ENCODE measurements at regions not wholly inside any gene's neighbourhood (a gene's known extent, or its start where the extent isn't known, plus 50 kb on each side); places are given as distances from the start of the nearest gene placed in this dataset.

DNA sequence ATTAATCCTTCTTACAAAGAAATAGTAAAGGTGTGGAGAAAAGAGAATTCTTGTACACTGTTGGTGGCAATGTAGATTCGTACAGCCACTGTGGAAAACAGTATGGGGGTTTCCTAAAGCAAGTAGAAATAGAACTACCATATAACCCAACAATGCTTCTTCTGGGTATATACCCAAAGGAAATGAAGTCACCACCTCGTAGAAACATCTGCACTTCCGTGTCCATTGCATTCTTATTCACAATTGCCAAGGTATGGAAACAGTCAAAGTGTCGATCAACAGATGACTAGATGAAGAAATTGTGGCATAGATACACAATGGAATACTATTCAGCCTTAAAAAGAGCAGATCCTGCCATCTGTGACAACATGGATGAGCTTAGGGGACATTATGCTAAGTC lies 93.4 kb upstream of the TGIF1 start:
- Mint-ChIP-seq H3K27me3 (ENCODE audit: insufficient read depth) (no peaks in the 10 kb centered on the region), H3K27ac (no peak overlapping the region), H3K4me3 (no peak overlapping the region), H3K36me3 (ENCODE audit: low read depth) (no peaks in the 10 kb centered on the region), H3K4me1 (peaks cover 8% of the 10 kb centered on the region), H3K9me3 (no peaks in the 10 kb centered on the region)
- no peak overlapping the region for H3K4me3 ChIP-seq (ENCODE audit: low read length)
- DNase-seq: no peak
- no peak overlapping the region for H3K9ac ChIP-seq (ENCODE audit: extremely low read depth, low read length, poor library complexity, severe bottlenecking)
- no peaks in the 10 kb centered on the region for H3K36me3 ChIP-seq (ENCODE audit: control insufficient read depth, insufficient read depth, low read length)
- H3K9me3 ChIP-seq (ENCODE audit: control insufficient read depth, low read length): no peaks in the 10 kb centered on the region
- WGBS, 2 experiments (ENCODE audit: insufficient coverage in 1 of 2, insufficient read length in 1 of 2): 88 to 97% methylated on average over 1 to 4 of the region's 4 CpGs
- no peaks in the 10 kb centered on the region for H3K27me3 ChIP-seq (ENCODE audit: control insufficient read depth, insufficient read depth, low read length, poor library complexity, severe bottlenecking)
- TF ChIP-seq, protein P1, sequence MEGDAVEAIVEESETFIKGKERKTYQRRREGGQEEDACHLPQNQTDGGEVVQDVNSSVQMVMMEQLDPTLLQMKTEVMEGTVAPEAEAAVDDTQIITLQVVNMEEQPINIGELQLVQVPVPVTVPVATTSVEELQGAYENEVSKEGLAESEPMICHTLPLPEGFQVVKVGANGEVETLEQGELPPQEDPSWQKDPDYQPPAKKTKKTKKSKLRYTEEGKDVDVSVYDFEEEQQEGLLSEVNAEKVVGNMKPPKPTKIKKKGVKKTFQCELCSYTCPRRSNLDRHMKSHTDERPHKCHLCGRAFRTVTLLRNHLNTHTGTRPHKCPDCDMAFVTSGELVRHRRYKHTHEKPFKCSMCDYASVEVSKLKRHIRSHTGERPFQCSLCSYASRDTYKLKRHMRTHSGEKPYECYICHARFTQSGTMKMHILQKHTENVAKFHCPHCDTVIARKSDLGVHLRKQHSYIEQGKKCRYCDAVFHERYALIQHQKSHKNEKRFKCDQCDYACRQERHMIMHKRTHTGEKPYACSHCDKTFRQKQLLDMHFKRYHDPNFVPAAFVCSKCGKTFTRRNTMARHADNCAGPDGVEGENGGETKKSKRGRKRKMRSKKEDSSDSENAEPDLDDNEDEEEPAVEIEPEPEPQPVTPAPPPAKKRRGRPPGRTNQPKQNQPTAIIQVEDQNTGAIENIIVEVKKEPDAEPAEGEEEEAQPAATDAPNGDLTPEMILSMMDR (conservative IDR thresholded peaks at IDR 0.05): no peak
- H3K27ac ChIP-seq (ENCODE audit: low read depth, low read length): no peak overlapping the region
- no peaks in the 10 kb centered on the region for H3K4me1 ChIP-seq (ENCODE audit: control insufficient read depth, insufficient read depth, low read length)

DNA sequence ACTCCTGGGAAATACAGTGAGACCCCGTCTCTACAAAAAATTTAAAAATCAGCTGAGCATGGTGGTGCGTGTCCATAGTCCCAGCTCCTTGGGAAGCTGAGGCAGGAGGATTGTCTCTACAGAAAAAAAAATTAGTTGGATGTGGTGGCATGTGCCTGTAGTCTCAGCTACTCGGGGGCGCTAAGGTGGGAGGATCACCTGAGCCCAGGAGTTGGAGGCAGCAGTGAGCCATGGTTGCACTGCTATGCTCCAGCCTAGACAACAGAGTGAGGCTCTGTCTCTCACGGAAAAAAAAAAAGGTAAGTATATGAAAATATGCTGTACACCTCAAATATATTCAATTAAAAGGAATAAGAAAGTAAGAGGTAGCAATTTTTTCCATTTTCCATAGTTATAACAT lies 92.5 kb upstream of the TGIF1 start:
- H3K4me1 ChIP-seq (ENCODE audit: control insufficient read depth, insufficient read depth, low read length): no peaks in the 10 kb centered on the region
- H3K27me3 ChIP-seq (ENCODE audit: control insufficient read depth, insufficient read depth, low read length, poor library complexity, severe bottlenecking): no peaks in the 10 kb centered on the region
- H3K27ac Mint-ChIP-seq: no peak overlapping the region

DNA sequence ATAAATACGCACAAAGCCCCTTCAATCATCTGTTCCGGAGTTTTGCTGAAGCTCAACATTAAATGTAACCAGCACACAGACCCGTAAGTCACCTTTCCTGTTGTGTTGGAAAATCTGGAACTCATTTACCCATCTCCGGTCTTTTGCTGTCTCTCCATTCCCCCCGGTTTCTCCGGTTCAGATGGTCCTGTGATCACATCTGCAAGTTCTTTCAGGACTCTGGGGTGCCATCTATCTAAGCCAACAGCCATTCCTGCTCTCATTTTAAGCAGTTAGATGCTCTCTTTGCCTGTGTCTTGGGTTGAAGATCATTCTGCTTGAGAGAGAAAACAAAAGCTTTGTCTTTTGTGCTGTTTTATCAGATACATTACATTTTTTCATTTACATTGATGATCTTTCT lies 91.7 kb upstream of the TGIF1 start:
- Histone ChIP-seq H3K4me3 (ENCODE audit: low read length) (no peak overlapping the region), H3K4me1 (ENCODE audit: control insufficient read depth, insufficient read depth, low read length) (no peaks in the 10 kb centered on the region), H3K27me3 (ENCODE audit: control insufficient read depth, insufficient read depth, low read length, poor library complexity, severe bottlenecking) (no peaks in the 10 kb centered on the region), H3K36me3 (ENCODE audit: control insufficient read depth, insufficient read depth, low read length) (no peaks in the 10 kb centered on the region), H3K9ac (ENCODE audit: extremely low read depth, low read length, poor library complexity, severe bottlenecking) (no peak overlapping the region), H3K27ac (ENCODE audit: low read depth, low read length) (no peak overlapping the region), H3K9me3 (ENCODE audit: control insufficient read depth, low read length) (no peaks in the 10 kb centered on the region)
- Mint-ChIP-seq H3K4me1 (peaks cover 8% of the 10 kb centered on the region), H3K4me3 (no peak overlapping the region), H3K9me3 (no peaks in the 10 kb centered on the region), H3K27me3 (ENCODE audit: insufficient read depth) (no peaks in the 10 kb centered on the region), H3K27ac (no peak overlapping the region), H3K36me3 (ENCODE audit: low read depth) (no peaks in the 10 kb centered on the region)
- DNase-seq: no peak
- TF ChIP-seq, protein P1 (conservative IDR thresholded peaks at IDR 0.05): no peak
- 88 to 92% methylated on average over 5 to 6 of the region's 6 CpGs for WGBS, 2 experiments (ENCODE audit: insufficient coverage in 1 of 2, insufficient read length in 1 of 2)

More for the DNA sequence above, 92.5 kb upstream of the TGIF1 start:
- no peaks in the 10 kb centered on the region for H3K9me3 ChIP-seq (ENCODE audit: control insufficient read depth, low read length)
- WGBS, 2 experiments (ENCODE audit: insufficient coverage in 1 of 2, insufficient read length in 1 of 2): 98 to 100% methylated on average over 3 to 4 of the region's 5 CpGs
- H3K36me3 ChIP-seq (ENCODE audit: control insufficient read depth, insufficient read depth, low read length): no peaks in the 10 kb centered on the region
- no peaks in the 10 kb centered on the region for H3K36me3 Mint-ChIP-seq (ENCODE audit: low read depth)
- no peak overlapping the region for H3K27ac ChIP-seq (ENCODE audit: low read depth, low read length)
- H3K27me3 Mint-ChIP-seq (ENCODE audit: insufficient read depth): no peaks in the 10 kb centered on the region
- DNase-seq: no peak
- H3K4me1 Mint-ChIP-seq: peaks cover 8% of the 10 kb centered on the region
- no peak overlapping the region for H3K4me3 Mint-ChIP-seq
- H3K4me3 ChIP-seq (ENCODE audit: low read length): no peak overlapping the region
- no peaks in the 10 kb centered on the region for H3K9me3 Mint-ChIP-seq
- no peak overlapping the region for H3K9ac ChIP-seq (ENCODE audit: extremely low read depth, low read length, poor library complexity, severe bottlenecking)
- TF ChIP-seq, protein P1 (conservative IDR thresholded peaks at IDR 0.05): no peak

Measured in endodermal cell (in vitro differentiated cells).